OCI-LY3 (cell line): ENCODE measurements at regions not wholly inside any gene's neighbourhood (a gene's known extent, or its start where the extent isn't known, plus 50 kb on each side); places are given as distances from the start of the nearest gene placed in this dataset.
"Not testable (repeated sequence)": the region's sequence is repeated elsewhere in the genome, so short reads cannot be mapped to it uniquely, and the experiment has no call there.

Source experiments
- H2AFZ ChIP-seq: fragments of 200-600, 300-600 bp; shearing (Covaris generic); 2 replicates; pipeline ENCODE4 v1.6.0; 2014; ENCODE audit warnings: antibody characterized with exemption, low read depth, low read length
- H3K27ac ChIP-seq: fragments of 200-600, 300-600 bp; sonication (generic); 2 replicates; pipeline ENCODE4 v1.5.1; 2014; ENCODE audit warnings: mild to moderate bottlenecking, low read length, moderate library complexity, mixed read lengths
- H3K27me3 ChIP-seq: fragments of 200-600, 300-600 bp; sonication (generic); 2 replicates; pipeline ENCODE4 v1.6.1; 2014; ENCODE audit warnings: low read depth, low read length, mixed read lengths
- H3K36me3 ChIP-seq: fragments of 200-600, 300-600 bp; sonication (generic); replicated peaks from 2 replicates; pipeline ENCODE3; 2014; ENCODE audit warnings: low read depth, low read length, mixed read lengths
- H3K4me1 ChIP-seq: fragments of 300-600, 200-600 bp; sonication (generic); 2 replicates; pipeline ENCODE4 v1.6.1; 2014; ENCODE audit warnings: low read length, mixed read lengths
- H3K4me2 ChIP-seq: fragments of 200-600, 300-600 bp; sonication (generic); 2 replicates; pipeline ENCODE4 v1.6.1; 2014; ENCODE audit warnings: low read length, mixed read lengths
- H3K4me3 ChIP-seq: fragments of 300-600, 200-600 bp; sonication (generic); 2 replicates; pipeline ENCODE4 v1.5.1; 2014; ENCODE audit warnings: antibody characterized with exemption, mild to moderate bottlenecking, low read length, moderate library complexity
- H3K79me2 ChIP-seq: fragments of 300-600, 200-600 bp; shearing (Covaris generic); 2 replicates; pipeline ENCODE4 v1.6.1; 2014; ENCODE audit warnings: mild to moderate bottlenecking, low read length, mixed read lengths
- H3K9ac ChIP-seq: fragments of 300-600, 200-600 bp; shearing (Covaris generic); 2 replicates; pipeline ENCODE4 v1.6.0; 2014; ENCODE audit warnings: mild to moderate bottlenecking, low read length, moderate library complexity
- H3K9me3 ChIP-seq: fragments of 200-600, 300-600 bp; shearing (Covaris generic); 2 replicates; pipeline ENCODE4 v1.6.1; 2014; ENCODE audit warnings: low read length, mixed read lengths; ENCODE audit not compliant: insufficient read depth
- H4K20me1 ChIP-seq: fragments of 200-600, 300-600 bp; sonication (generic); 2 replicates; pipeline ENCODE4 v1.6.1; 2016; ENCODE audit warnings: low read length, mixed read lengths; ENCODE audit not compliant: insufficient read depth
- EZH2phosphoT487 ChIP-seq: fragments of 200-600 bp; shearing (Covaris generic); IDR thresholded peaks from 2 replicates; pipeline ENCODE4 v1.6.1; 2018; ENCODE audit warnings: antibody characterized with exemption, mixed run types, low read depth
- TF ChIP-seq, protein P1 (sequence below): fragments of 200-600, 300-600 bp; sonication (generic); IDR thresholded peaks from 2 replicates; pipeline ENCODE4 v1.5.1; 2014; ENCODE audit warnings: antibody characterized with exemption, low read length, low read depth

DNA sequence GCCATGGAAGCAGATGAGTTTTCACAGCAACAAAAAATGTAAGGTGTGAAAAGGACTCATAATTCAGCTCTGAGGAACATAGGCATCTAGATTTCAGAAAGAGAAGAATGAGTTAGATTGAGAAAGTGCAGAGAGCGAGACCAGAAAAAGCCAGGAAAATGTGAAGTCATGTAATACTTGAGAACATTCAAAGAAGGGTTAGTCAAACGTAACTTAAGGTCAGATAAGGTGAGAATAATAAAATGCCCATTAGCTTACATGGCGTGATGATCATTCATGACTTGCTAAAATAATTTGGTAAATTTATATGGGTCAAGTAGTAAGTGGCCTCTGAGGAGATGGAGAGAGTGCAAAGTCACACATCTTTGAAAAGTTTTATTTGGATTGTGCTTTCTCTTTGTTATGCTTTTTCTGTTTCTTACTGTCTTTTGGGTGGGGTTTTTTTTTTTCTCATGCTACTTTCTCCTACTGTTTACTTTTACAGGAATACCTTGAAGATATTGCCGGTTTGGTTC lies 271.8 kb upstream of the NRG3 start:
- H2AFZ ChIP-seq, result no peak overlapping the region
- H3K27ac ChIP-seq, result no peak overlapping the region
- H3K4me2 ChIP-seq, result no peak overlapping the region
- H3K36me3 ChIP-seq, result no peaks in the 10 kb centered on the region
- TF ChIP-seq, protein P1, sequence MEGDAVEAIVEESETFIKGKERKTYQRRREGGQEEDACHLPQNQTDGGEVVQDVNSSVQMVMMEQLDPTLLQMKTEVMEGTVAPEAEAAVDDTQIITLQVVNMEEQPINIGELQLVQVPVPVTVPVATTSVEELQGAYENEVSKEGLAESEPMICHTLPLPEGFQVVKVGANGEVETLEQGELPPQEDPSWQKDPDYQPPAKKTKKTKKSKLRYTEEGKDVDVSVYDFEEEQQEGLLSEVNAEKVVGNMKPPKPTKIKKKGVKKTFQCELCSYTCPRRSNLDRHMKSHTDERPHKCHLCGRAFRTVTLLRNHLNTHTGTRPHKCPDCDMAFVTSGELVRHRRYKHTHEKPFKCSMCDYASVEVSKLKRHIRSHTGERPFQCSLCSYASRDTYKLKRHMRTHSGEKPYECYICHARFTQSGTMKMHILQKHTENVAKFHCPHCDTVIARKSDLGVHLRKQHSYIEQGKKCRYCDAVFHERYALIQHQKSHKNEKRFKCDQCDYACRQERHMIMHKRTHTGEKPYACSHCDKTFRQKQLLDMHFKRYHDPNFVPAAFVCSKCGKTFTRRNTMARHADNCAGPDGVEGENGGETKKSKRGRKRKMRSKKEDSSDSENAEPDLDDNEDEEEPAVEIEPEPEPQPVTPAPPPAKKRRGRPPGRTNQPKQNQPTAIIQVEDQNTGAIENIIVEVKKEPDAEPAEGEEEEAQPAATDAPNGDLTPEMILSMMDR, result no peak
- no peak for TF ChIP-seq EZH2phosphoT487
- H3K79me2 ChIP-seq, result no peaks in the 10 kb centered on the region
- H3K4me1 ChIP-seq, result no peaks in the 10 kb centered on the region
- H3K4me3 ChIP-seq, result no peak overlapping the region
- H3K9ac ChIP-seq, result no peak overlapping the region
- H4K20me1 ChIP-seq, result no peaks in the 10 kb centered on the region
- H3K27me3 ChIP-seq, result no peaks in the 10 kb centered on the region
- no peaks in the 10 kb centered on the region for H3K9me3 ChIP-seq

DNA sequence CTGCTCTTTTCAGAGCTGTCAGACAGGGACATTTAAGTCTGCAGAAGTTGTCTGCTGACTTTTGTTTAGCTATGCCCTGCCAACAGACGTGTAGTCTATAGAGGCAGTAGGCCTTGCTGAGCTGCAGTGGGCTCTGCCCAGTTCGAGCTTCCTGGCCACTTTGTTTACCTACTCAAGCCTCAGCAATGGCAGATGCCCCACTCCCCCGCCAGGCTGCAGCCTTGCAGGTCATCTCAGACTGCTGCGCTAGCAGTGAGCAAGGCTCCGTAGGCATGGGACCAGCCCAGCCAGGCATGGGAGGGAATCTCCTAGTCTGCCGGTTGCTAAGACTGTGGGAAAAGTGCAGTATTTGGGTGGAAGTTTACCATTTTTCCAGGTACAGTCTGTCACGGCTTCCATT lies 230.5 kb upstream of the NRG3 start:
- not testable (repeated sequence) for H3K27ac ChIP-seq, H2AFZ ChIP-seq, H3K9ac ChIP-seq, H3K4me2 ChIP-seq, H3K36me3 ChIP-seq, H3K9me3 ChIP-seq, H3K27me3 ChIP-seq, H4K20me1 ChIP-seq, H3K4me1 ChIP-seq, H3K4me3 ChIP-seq, H3K79me2 ChIP-seq

DNA sequence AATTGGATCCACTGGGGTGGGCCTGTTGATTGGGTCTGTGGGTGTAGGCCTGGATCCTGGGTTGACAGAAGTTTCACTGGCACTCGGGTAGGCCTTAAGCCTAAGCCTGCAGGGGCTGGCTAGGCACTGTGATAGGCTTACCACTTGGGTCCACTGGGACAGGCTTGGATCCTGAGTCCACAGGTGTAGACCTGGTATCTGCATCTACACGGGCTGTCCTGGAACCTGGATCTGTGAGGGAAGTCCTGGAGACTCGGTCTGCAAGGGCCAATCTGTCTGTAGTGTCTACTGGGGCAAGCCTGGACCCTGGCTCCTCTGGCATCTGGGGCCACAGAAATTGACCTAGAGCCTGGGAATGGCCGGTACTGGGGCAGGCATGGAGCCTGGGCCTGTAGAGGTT lies 219.0 kb upstream of the NRG3 start:
- Histone ChIP-seq H3K79me2 (no peaks in the 10 kb centered on the region), H3K4me2 (no peak overlapping the region), H2AFZ (no peak overlapping the region), H3K27ac (no peak overlapping the region), H4K20me1 (no peaks in the 10 kb centered on the region), H3K4me1 (0 out of 2 replicates have a peak, but pooled peaks cover 5% of the 10 kb centered on the region), H3K36me3 (no peaks in the 10 kb centered on the region), H3K9me3 (no peaks in the 10 kb centered on the region), H3K4me3 (no peak overlapping the region), H3K9ac (no peak overlapping the region), H3K27me3 (no peaks in the 10 kb centered on the region)
- no peak for TF ChIP-seq EZH2phosphoT487
- TF ChIP-seq, protein P1, result no peak

DNA sequence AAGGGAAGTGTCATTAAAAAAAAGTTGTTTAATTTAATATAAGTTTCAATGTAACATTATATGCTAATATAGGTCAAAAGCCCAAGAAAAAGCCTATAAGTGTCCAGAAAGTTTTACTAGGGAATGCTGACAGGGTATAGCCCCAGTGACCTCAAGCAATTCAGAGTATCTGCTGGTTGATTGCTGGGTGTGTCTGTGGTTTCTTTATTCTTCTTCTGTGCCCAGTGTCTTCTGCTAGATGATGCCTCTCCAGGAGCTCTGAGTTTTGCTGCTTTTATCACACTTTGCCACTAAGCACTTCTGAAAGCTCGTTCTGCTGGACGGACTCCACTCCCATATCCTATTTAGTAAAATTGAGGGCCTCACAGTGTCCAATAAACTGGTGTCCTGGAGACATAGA lies 212.2 kb upstream of the NRG3 start:
- no peak overlapping the region for H3K4me2 ChIP-seq
- H3K9me3 ChIP-seq, result no peaks in the 10 kb centered on the region
- no peaks in the 10 kb centered on the region for H3K79me2 ChIP-seq
- H3K4me3 ChIP-seq, result no peak overlapping the region
- TF ChIP-seq, protein P1, result no peak
- TF ChIP-seq EZH2phosphoT487, result no peak
- H3K9ac ChIP-seq, result no peak overlapping the region
- no peaks in the 10 kb centered on the region for H4K20me1 ChIP-seq
- no peaks in the 10 kb centered on the region for H3K27me3 ChIP-seq
- no peaks in the 10 kb centered on the region for H3K36me3 ChIP-seq
- no peak overlapping the region for H3K27ac ChIP-seq
- no peaks in the 10 kb centered on the region for H3K4me1 ChIP-seq
- no peak overlapping the region for H2AFZ ChIP-seq

DNA sequence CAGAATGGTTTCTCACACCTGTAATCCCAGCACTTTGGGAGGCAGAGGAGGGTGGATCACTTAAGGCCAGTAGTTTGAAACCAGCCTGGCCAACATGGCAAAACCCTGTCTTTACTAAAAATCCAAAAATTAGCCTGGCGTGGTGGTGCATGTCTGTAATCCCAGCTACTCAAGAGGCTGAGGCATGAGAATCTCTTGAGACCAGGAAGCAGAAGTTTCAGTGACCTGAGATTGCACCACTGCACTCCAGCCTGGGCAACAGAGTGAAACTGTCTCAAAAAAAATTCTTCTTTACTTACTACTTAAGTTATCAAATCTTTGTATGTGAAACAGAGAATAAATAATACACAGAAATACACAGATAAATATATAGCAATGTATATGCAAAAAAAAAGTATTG lies 210.2 kb upstream of the NRG3 start:
- H3K4me2 ChIP-seq, H3K4me3 ChIP-seq, H3K9me3 ChIP-seq, H2AFZ ChIP-seq, H3K4me1 ChIP-seq, H3K36me3 ChIP-seq, H4K20me1 ChIP-seq, H3K27ac ChIP-seq, H3K79me2 ChIP-seq, H3K27me3 ChIP-seq, H3K9ac ChIP-seq: not testable (repeated sequence)
